SH-SY5Y (cell line): ENCODE measurements at regions not wholly inside any gene's neighbourhood (a gene's known extent, or its start where the extent isn't known, plus 50 kb on each side); places are given as distances from the start of the nearest gene placed in this dataset.

ENCODE experiments used
- GATA2 ChIP-seq: IDR thresholded peaks from 2 replicates; pipeline ENCODE4 v1.6.1; 2011; ENCODE audit warnings: mild to moderate bottlenecking, low read depth, low read length
- GATA3 ChIP-seq: IDR thresholded peaks from 2 replicates; pipeline ENCODE4 v1.6.1; 2011; ENCODE audit warnings: low read depth, mild to moderate bottlenecking, low read length, moderate library complexity

GRCh38 chr7:50145226-50145625 is 52.2 kb upstream of the ZPBP start:
- TF ChIP-seq GATA2 (no peak), GATA3 (no peak)
